Transverse colon (tissue), 4 donors: ENCODE measurements at regions not wholly inside any gene's neighbourhood (a gene's known extent, or its start where the extent isn't known, plus 50 kb on each side); places are given as distances from the start of the nearest gene placed in this dataset.

Source experiments
- DNase-seq: peaks from one replicate; pipeline ENCODE4 v3.0.0-alpha.2; 2019
- H3K27ac ChIP-seq, 4 donors: fragments of 200-600 bp; sonication (generic); 2 replicates each; pipeline ENCODE4 v1.5.1; 2016 to 2018; ENCODE audit warnings: inconsistent platforms in 4 of 4
- H3K27me3 ChIP-seq: fragments of 200-600 bp; sonication (generic); 2 replicates; pipeline ENCODE4 v1.5.1; 2017; ENCODE audit warnings: inconsistent platforms
- H3K36me3 ChIP-seq, 4 donors: fragments of 200-600 bp; sonication (generic); 2 replicates each; pipeline ENCODE4 v1.5.1; 2017 to 2019; ENCODE audit warnings: inconsistent platforms in 4 of 4
- H3K4me1 ChIP-seq, 4 donors: fragments of 200-600 bp; sonication (generic); 2 replicates each; pipeline ENCODE4 v1.5.1; 2017 to 2020; ENCODE audit warnings: inconsistent platforms in 4 of 4
- H3K4me3 ChIP-seq, 4 donors: fragments of 200-600 bp; sonication (generic); 1 replicate in 1 of 4; 2 replicates in 3 of 4; pipeline versions ENCODE4 v1.5.1 to v1.6.1; 2017 to 2019; ENCODE audit warnings: inconsistent platforms in 4 of 4
- H3K9me3 ChIP-seq, 2 donors: fragments of 200-600 bp; sonication (generic); 2 replicates each; pipeline ENCODE4 v1.5.1; 2017 to 2019; ENCODE audit warnings: inconsistent platforms in 2 of 2
- EP300 ChIP-seq: sonication (generic); formaldehyde crosslinking; IDR thresholded peaks from one replicate; pipeline ENCODE4 v1.6.1; 2017; ENCODE audit warnings: antibody characterized with exemption, low read depth
- POLR2A ChIP-seq: fragments of 450-650 bp; IDR thresholded peaks from one replicate; pipeline ENCODE4 v1.6.1; 2016; ENCODE audit warnings: antibody characterized with exemption, mild to moderate bottlenecking, moderate library complexity
- POLR2AphosphoS5 ChIP-seq, 3 donors: sonication (generic); formaldehyde crosslinking; IDR thresholded peaks; one replicate each; pipeline ENCODE4 v1.6.1; 2016; ENCODE audit warnings: antibody characterized with exemption in 3 of 3
- WGBS, 2 donors: methylation state at CpG; one replicate each; pipeline ENCODE4 v1.1.5; 2018; ENCODE audit warnings: low coverage in 1 of 2; 5-methylcytosine and 5-hydroxymethylcytosine counted together
- in situ Hi-C, 4 donors: fragments of 200-750 bp; cut with MboI; loops; one replicate each; pipeline versions ENCODE4 v1.15.0 to v1.15.1; 2017; ENCODE audit warnings: low sequenced_read_pairs in 3 of 4, low pct_ligation_motif_present in 1 of 4, low pct_unique_long_range_greater_than_20kb in 1 of 4
- intact Hi-C: fragments of 100-400 bp; cut with DNase I; formaldehyde crosslinking; loops from one replicate; pipeline ENCODE4 v1.15.1; 2023; ENCODE audit warnings: low total_unique reads
- TF ChIP-seq, protein P1 (sequence below), 5 experiments: fragments of 200-600 bp in 3 of 5; fragments of 450-650 bp in 2 of 5; sonication (generic) in 3 of 5; IDR thresholded peaks; 1 replicate in 2 of 5; 2 replicates in 3 of 5; pipeline ENCODE4 v1.5.1; 2016 to 2017; ENCODE audit warnings: antibody characterized with exemption in 5 of 5, inconsistent platforms in 3 of 5, mild to moderate bottlenecking in 2 of 5, moderate library complexity in 1 of 5

DNA sequence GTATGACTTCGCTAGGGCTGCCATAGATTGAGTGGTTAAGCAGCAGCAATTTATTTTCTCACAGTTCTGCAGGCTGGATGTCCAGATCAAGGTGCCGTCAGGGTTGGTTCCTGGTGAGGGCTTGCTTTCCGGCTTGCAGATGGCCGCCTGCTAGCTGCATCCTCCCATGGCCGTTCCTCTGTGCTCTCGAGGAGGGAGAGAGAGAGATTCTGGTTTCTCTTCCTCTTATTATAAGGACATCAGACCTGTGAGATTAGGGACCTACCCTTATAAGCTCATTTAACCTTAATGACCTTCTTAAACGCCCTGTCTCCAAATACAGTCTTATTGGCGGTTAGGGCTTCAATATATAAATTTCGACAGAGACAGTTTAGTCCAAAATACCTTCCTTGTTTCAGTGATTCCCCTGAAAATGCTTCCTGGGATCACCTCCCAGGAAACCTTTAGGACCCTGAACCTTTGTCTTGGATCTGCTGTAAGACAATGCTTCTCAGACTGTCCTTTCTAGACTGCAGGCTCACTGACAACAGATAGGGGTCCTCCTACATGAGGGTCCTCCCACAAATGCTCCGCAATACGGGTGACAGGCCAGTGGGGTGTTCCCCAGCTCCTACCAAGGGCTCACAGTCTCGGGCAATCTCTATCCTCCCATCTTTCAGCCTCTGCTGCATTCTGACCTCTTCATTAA lies 82.5 kb upstream of the BAIAP2L1 start:
- H3K4me3 ChIP-seq: no peak overlapping the region
- TF ChIP-seq, protein P1, sequence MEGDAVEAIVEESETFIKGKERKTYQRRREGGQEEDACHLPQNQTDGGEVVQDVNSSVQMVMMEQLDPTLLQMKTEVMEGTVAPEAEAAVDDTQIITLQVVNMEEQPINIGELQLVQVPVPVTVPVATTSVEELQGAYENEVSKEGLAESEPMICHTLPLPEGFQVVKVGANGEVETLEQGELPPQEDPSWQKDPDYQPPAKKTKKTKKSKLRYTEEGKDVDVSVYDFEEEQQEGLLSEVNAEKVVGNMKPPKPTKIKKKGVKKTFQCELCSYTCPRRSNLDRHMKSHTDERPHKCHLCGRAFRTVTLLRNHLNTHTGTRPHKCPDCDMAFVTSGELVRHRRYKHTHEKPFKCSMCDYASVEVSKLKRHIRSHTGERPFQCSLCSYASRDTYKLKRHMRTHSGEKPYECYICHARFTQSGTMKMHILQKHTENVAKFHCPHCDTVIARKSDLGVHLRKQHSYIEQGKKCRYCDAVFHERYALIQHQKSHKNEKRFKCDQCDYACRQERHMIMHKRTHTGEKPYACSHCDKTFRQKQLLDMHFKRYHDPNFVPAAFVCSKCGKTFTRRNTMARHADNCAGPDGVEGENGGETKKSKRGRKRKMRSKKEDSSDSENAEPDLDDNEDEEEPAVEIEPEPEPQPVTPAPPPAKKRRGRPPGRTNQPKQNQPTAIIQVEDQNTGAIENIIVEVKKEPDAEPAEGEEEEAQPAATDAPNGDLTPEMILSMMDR (IDR thresholded peaks at IDR 0.05): no peak
- no peak for TF ChIP-seq POLR2AphosphoS5 (IDR thresholded peaks at IDR 0.05)
- no peak for TF ChIP-seq POLR2A
- TF ChIP-seq EP300: no peak
- in situ Hi-C loops: no loop called here
- H3K27ac ChIP-seq: no peak overlapping the region
- DNase-seq: no peak
- no peaks in the 10 kb centered on the region for H3K27me3 ChIP-seq
- WGBS, 2 donors: 77 to 91% methylated on average over 5 to 12 of the region's 12 CpGs
- no peaks in the 10 kb centered on the region for H3K36me3 ChIP-seq
- H3K9me3 ChIP-seq: no peaks in the 10 kb centered on the region
- no peaks in the 10 kb centered on the region for H3K4me1 ChIP-seq
- intact Hi-C loops: no loop called here

DNA sequence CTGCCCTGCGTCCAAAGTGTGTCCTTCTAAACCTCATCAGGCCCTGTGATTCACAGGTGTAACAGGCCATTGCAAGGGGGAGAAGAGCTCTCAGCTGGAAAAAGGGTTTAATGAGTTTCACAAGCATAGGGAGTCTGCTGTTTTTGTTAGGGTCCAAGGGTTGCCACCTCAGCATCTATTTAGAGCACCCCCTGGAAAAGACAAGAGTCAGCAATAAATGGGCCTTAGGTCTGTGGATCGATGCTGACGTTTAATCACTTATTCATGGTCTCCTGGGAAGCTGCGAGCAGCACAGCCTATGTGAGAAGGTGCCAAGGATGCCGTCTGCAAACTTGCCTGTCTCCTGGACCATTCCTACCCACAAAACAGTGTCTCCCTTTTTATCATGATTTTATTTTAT lies 78.4 kb upstream of the BAIAP2L1 start:
- H3K4me1 ChIP-seq: no peaks in the 10 kb centered on the region
- no peak overlapping the region for H3K27ac ChIP-seq
- no peak for DNase-seq
- no peak overlapping the region for H3K4me3 ChIP-seq
- TF ChIP-seq, protein P1 (IDR thresholded peaks at IDR 0.05): no peak
- TF ChIP-seq EP300: no peak
- no peak for TF ChIP-seq POLR2A
- no peak for TF ChIP-seq POLR2AphosphoS5 (IDR thresholded peaks at IDR 0.05)
- WGBS, 2 donors: 60 to 90% methylated on average over 2 to 5 of the region's 5 CpGs
- in situ Hi-C loops: no loop called here
- intact Hi-C loops: no loop called here
- no peaks in the 10 kb centered on the region for H3K27me3 ChIP-seq
- no peaks in the 10 kb centered on the region for H3K9me3 ChIP-seq
- no peaks in the 10 kb centered on the region for H3K36me3 ChIP-seq

DNA sequence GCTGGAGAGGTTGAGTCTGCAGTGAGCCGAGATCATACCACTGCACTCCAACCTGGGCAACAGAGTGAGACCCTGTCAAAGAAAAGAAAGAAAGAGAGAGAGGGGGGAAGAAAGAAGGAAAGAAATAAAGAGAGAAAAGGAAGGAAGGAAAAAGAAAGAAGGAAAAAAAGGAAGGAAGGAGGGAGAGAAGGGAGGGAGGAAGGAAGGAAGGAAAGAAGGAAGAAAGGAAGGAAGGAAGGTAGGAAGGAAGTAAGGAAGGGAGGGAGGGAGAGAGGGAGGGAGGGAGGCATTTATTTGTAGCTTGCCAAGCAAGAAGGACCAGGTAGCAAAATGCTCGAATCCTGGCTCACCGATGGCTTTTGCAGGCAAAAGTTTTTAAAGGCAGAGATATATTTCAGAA lies 74.5 kb upstream of the BAIAP2L1 start:
- no peak overlapping the region for H3K27ac ChIP-seq
- 69 to 87% methylated on average over 2 to 3 of the region's 3 CpGs for WGBS, 2 donors
- H3K36me3 ChIP-seq: no peaks in the 10 kb centered on the region
- peaks cover 17% of the 10 kb centered on the region for H3K27me3 ChIP-seq
- in situ Hi-C loops: no loop called here
- no peak overlapping the region for H3K4me3 ChIP-seq
- H3K9me3 ChIP-seq: no peaks in the 10 kb centered on the region
- no peak for TF ChIP-seq POLR2A
- no peak for TF ChIP-seq EP300
- TF ChIP-seq, protein P1 (IDR thresholded peaks at IDR 0.05): no peak
- no peak for TF ChIP-seq POLR2AphosphoS5 (IDR thresholded peaks at IDR 0.05)
- peaks cover 0 to 10% (median 6%) of the 10 kb centered on the region in 4 donors for H3K4me1 ChIP-seq
- intact Hi-C loops: no loop called here
- DNase-seq: no peak

DNA sequence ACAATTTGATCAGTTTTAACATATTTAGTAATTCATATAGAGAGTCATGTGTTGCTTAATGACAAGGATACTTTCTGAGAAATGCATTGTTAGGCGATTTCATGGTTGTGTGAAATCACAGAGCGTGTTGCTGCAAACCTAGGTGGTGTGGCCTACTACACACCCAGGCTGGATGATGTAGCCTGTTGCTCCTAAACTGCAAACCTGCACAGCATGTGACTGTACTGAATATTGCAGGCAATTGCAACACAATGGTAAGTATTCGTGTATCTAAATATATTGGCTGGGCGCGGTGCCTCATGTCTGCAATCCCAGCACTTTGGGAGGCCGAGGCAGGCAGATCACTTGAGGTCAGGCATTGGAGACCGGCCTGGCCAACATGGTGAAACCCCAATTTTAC lies 73.7 kb upstream of the BAIAP2L1 start:
- no peak for DNase-seq
- Histone ChIP-seq H3K36me3 (no peaks in the 10 kb centered on the region), H3K4me1 (peaks cover 0 to 10% (median 7%) of the 10 kb centered on the region in 4 donors), H3K9me3 (no peaks in the 10 kb centered on the region), H3K4me3 (no peak overlapping the region), H3K27me3 (peaks cover 22% of the 10 kb centered on the region), H3K27ac (no peak overlapping the region)
- WGBS, 2 donors: 87 to 89% methylated on average over 6 to 7 of the region's 7 CpGs
- intact Hi-C loops (no loop called here), in situ Hi-C loops (no loop called here)
- TF ChIP-seq, protein P1 (IDR thresholded peaks at IDR 0.05): no peak
- TF ChIP-seq POLR2AphosphoS5 (IDR thresholded peaks at IDR 0.05): no peak
- no peak for TF ChIP-seq POLR2A
- TF ChIP-seq EP300: no peak
